ENCODE measurements at regions not wholly inside any gene's neighbourhood (a gene's known extent, or its start where the extent isn't known, plus 50 kb on each side); places are given as distances from the start of the nearest gene placed in this dataset.
A peak's percentile ranks its signal among the peaks of the same experiment; 100 is the strongest.

GRCh38 chr18:22603902-22604301 lies 186.2 kb upstream of the CTAGE1 start:
- no peak overlapping the region for H3K27ac ChIP-seq
- no peaks in the 10 kb centered on the region for H3K4me1 ChIP-seq
- no peaks in the 10 kb centered on the region for H3K36me3 ChIP-seq
- no peaks in the 10 kb centered on the region for H3K9me3 ChIP-seq
- TF ChIP-seq POLR2A (IDR thresholded peaks at IDR 0.05) = no peak
- TF ChIP-seq, protein P1, sequence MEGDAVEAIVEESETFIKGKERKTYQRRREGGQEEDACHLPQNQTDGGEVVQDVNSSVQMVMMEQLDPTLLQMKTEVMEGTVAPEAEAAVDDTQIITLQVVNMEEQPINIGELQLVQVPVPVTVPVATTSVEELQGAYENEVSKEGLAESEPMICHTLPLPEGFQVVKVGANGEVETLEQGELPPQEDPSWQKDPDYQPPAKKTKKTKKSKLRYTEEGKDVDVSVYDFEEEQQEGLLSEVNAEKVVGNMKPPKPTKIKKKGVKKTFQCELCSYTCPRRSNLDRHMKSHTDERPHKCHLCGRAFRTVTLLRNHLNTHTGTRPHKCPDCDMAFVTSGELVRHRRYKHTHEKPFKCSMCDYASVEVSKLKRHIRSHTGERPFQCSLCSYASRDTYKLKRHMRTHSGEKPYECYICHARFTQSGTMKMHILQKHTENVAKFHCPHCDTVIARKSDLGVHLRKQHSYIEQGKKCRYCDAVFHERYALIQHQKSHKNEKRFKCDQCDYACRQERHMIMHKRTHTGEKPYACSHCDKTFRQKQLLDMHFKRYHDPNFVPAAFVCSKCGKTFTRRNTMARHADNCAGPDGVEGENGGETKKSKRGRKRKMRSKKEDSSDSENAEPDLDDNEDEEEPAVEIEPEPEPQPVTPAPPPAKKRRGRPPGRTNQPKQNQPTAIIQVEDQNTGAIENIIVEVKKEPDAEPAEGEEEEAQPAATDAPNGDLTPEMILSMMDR (IDR thresholded peaks at IDR 0.05) = no peak
- peaks cover 0 to 26% (median 0%) of the 10 kb centered on the region in 4 donors for H3K27me3 ChIP-seq
- intact Hi-C loops (cut with DNase I) = no loop called here
- H3K4me3 ChIP-seq = no peak overlapping the region
- no peak for DNase-seq

- WGBS, 2 donors = 76 to 80% methylated on average over 6 to 10 of the region's 10 CpGs
- peaks cover 0 to under 1% (median 0%) of the 10 kb centered on the region in 3 donors for H3K4me1 ChIP-seq
- H3K27me3 ChIP-seq = peaks cover 0 to 26% (median 0%) of the 10 kb centered on the region in 4 donors
- TF ChIP-seq POLR2A (IDR thresholded peaks at IDR 0.05) = no peak
- TF ChIP-seq, protein P1 (IDR thresholded peaks at IDR 0.05) = no peak
- no peak for DNase-seq
- no peaks in the 10 kb centered on the region for H3K36me3 ChIP-seq
- H3K9me3 ChIP-seq = no peaks in the 10 kb centered on the region
- intact Hi-C loops (cut with DNase I) = no loop called here
- H3K4me3 ChIP-seq = peak overlapping the region in 1 of 4 donors; percentile 32
- peak overlapping the region in 2 of 4 donors; percentile 42 to 45 for H3K27ac ChIP-seq
Observed at GRCh38 chr18:22604390-22604985, 186.8 kb upstream of the CTAGE1 start.

DNA sequence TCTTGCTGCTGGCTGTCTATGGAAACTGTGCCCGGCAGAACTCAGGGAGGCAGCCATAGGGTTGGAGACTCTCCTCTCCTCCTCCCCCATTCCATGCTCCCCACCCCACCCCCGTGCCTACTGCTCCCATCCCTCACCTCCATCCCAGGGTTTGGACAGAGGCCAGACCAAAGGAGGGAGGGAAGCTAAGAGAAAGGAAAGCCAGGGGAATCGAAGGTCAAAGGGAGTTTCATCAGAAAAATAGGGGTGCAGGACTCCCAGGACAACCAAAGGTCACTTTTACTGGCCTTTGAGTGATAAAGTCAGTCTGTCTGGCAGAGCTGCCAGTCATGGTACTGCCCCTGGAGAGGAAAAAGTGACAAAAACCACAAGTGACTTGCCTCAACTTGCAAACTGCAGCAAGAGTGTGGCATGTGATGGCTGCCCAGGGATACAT lies 187.3 kb upstream of the CTAGE1 start:
- Histone ChIP-seq H3K27me3 (peaks cover 0 to 26% (median 0%) of the 10 kb centered on the region in 4 donors), H3K4me3 (peak overlapping the region in 1 of 4 donors; percentile 32), H3K27ac (peak overlapping the region in 2 of 4 donors; percentile 42 to 45), H3K36me3 (no peaks in the 10 kb centered on the region), H3K4me1 (peaks cover 0 to 6% (median 0%) of the 10 kb centered on the region in 3 donors), H3K9me3 (no peaks in the 10 kb centered on the region)
- DNase-seq = no peak
- 39% methylated on average over 3 of the region's 3 CpGs; no CpG with 5 or more reads in 1 of the 2 donors for WGBS, 2 donors
- intact Hi-C loops (cut with DNase I) = no loop called here
- TF ChIP-seq POLR2A (IDR thresholded peaks at IDR 0.05) = no peak
- TF ChIP-seq, protein P1 (IDR thresholded peaks at IDR 0.05) = no peak

- H3K36me3 ChIP-seq = no peaks in the 10 kb centered on the region
- H3K4me1 ChIP-seq = peaks cover 0 to 8% (median 0%) of the 10 kb centered on the region in 3 donors
- no peak overlapping the region for H3K4me3 ChIP-seq
- intact Hi-C loops (cut with DNase I) = no loop called here
- WGBS, 2 donors = 48 to 56% methylated on average over 4 of the region's 4 CpGs
- H3K27ac ChIP-seq = no peak overlapping the region
- H3K27me3 ChIP-seq = peaks cover 0 to 28% (median 0%) of the 10 kb centered on the region in 4 donors
- TF ChIP-seq, protein P1 (IDR thresholded peaks at IDR 0.05) = no peak
- no peak for TF ChIP-seq POLR2A (IDR thresholded peaks at IDR 0.05)
- no peaks in the 10 kb centered on the region for H3K9me3 ChIP-seq
- DNase-seq = no peak
Observed at GRCh38 chr18:22605736-22606135, 188.0 kb upstream of the CTAGE1 start.

- Histone ChIP-seq H3K27me3 (peaks cover 0 to 38% (median 0%) of the 10 kb centered on the region in 4 donors), H3K36me3 (no peaks in the 10 kb centered on the region), H3K9me3 (no peaks in the 10 kb centered on the region), H3K27ac (no peak overlapping the region), H3K4me3 (no peak overlapping the region), H3K4me1 (peaks cover 0 to 8% (median 0%) of the 10 kb centered on the region in 3 donors)
- 60 to 97% methylated on average over 4 to 7 of the region's 7 CpGs for WGBS, 2 donors
- intact Hi-C loops (cut with DNase I) = no loop called here
- TF ChIP-seq, protein P1 (IDR thresholded peaks at IDR 0.05) = no peak
- no peak for TF ChIP-seq POLR2A (IDR thresholded peaks at IDR 0.05)
- DNase-seq = no peak
Observed at GRCh38 chr18:22606563-22607283, 189.0 kb upstream of the CTAGE1 start.

Data from esophagus squamous epithelium (tissue), 5 donors.